Left lung (tissue), 4 donors: ENCODE measurements at regions not wholly inside any gene's neighbourhood (a gene's known extent, or its start where the extent isn't known, plus 50 kb on each side); places are given as distances from the start of the nearest gene placed in this dataset.

Experiments used
- ATAC-seq: fragments of 200-7000 bp; cut with Tn5 transposase; one replicate; pipeline ENCODE4 v1.9.1; 2020; ENCODE audit warnings: moderate library complexity
- DNase-seq, 4 donors: peaks; one replicate each; pipeline ENCODE4 v3.0.0-alpha.2; 2013 to 2020
- H3K27ac ChIP-seq, 2 donors: fragments of 200-600 bp; sonication (generic) in 1 of 2; one replicate each; pipeline versions ENCODE4 v1.5.0 to v1.8.0; 2020 to 2021
- H3K27me3 ChIP-seq, 2 donors: fragments of 200-600 bp; sonication (generic) in 1 of 2; one replicate each; pipeline versions ENCODE4 v1.5.0 to v1.8.0; 2020 to 2021
- H3K36me3 ChIP-seq, 2 donors: fragments of 200-600 bp; sonication (generic) in 1 of 2; one replicate each; pipeline versions ENCODE4 v1.5.0 to v1.8.0; 2020 to 2021
- H3K4me1 ChIP-seq, 2 donors: fragments of 200-600 bp; one replicate each; pipeline ENCODE4 v1.8.0; 2021
- H3K4me3 ChIP-seq, 2 donors: fragments of 200-600 bp; sonication (generic) in 1 of 2; one replicate each; pipeline versions ENCODE4 v1.5.0 to v1.8.0; 2020 to 2021; ENCODE audit warnings: mild to moderate bottlenecking in 1 of 2
- H3K9me3 ChIP-seq, 2 donors: fragments of 200-600 bp; sonication (generic) in 1 of 2; one replicate each; pipeline versions ENCODE4 v1.5.0 to v1.8.0; 2020 to 2021
- intact Hi-C, 2 donors: fragments of 100-400 bp; cut with DNase I; formaldehyde crosslinking; loops; one replicate each; pipeline versions ENCODE4 v1.11.2 to v1.14.2; 2022
- TF ChIP-seq, protein P1 (sequence below), 2 donors: fragments of 200-600 bp; sonication (generic) in 1 of 2; IDR thresholded peaks; one replicate each; pipeline versions ENCODE4 v1.5.0 to v1.8.0; 2021; ENCODE audit warnings: antibody characterized with exemption in 2 of 2
- donor health status: DM: no; HTN: yes; CAD: no.
- donor health status: DM: no; HTN: no; CAD: no.

DNA sequence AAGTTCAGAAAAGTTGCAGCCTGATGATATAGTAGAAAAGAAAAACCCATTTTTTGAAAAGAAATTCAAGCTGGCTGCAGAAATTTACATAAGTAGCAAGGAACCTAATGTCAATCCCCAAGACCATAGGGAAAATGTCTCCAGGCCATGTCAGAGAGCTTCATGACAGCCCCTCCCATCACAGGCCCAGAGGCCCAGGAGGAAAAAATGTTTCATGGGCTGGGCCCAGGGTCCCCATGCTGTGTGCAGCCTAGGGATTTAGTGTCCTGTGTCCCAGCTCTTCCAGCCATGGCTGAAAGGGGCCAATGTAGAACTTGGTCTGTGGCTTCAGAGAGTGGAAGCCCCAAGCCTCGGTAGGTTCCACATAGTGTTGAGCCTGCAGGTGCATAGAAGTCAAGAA lies 220.3 kb downstream of the CSNK1G3 start:
- no peaks in the 10 kb centered on the region for H3K27me3 ChIP-seq
- H3K27ac ChIP-seq, result no peak overlapping the region
- ATAC-seq (no peak), DNase-seq (no peak)
- TF ChIP-seq, protein P1, sequence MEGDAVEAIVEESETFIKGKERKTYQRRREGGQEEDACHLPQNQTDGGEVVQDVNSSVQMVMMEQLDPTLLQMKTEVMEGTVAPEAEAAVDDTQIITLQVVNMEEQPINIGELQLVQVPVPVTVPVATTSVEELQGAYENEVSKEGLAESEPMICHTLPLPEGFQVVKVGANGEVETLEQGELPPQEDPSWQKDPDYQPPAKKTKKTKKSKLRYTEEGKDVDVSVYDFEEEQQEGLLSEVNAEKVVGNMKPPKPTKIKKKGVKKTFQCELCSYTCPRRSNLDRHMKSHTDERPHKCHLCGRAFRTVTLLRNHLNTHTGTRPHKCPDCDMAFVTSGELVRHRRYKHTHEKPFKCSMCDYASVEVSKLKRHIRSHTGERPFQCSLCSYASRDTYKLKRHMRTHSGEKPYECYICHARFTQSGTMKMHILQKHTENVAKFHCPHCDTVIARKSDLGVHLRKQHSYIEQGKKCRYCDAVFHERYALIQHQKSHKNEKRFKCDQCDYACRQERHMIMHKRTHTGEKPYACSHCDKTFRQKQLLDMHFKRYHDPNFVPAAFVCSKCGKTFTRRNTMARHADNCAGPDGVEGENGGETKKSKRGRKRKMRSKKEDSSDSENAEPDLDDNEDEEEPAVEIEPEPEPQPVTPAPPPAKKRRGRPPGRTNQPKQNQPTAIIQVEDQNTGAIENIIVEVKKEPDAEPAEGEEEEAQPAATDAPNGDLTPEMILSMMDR (IDR thresholded peaks at IDR 0.05), result no peak
- no peaks in the 10 kb centered on the region for H3K36me3 ChIP-seq
- no peaks in the 10 kb centered on the region for H3K4me1 ChIP-seq
- no peak overlapping the region for H3K4me3 ChIP-seq
- peaks cover 0 to 38% of the 10 kb centered on the region in 2 donors for H3K9me3 ChIP-seq
- intact Hi-C loops, result no loop called here

DNA sequence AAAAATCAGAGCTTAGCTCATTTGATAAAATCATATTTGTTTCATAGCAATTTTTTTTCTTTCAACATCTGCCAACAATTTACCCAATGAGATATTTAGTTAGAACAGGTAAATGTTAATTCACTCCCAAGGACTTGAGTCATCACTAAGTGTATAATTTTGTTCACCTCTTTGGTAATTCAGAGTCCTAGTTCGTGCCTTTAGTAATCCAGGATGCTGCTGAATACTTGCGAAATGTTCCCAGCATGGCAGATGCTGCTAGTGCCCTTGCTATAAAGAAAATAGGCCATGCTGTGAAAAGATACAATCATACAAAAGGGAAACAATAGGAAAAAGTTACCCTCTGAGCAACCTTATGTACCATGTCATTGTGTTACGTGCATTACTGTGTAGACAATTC lies 210.5 kb downstream of the CSNK1G3 start:
- no peaks in the 10 kb centered on the region for H3K27me3 ChIP-seq
- H3K4me1 ChIP-seq, result no peaks in the 10 kb centered on the region
- no peaks in the 10 kb centered on the region for H3K36me3 ChIP-seq
- ATAC-seq (no peak), DNase-seq (no peak)
- no peak overlapping the region for H3K4me3 ChIP-seq
- TF ChIP-seq, protein P1 (IDR thresholded peaks at IDR 0.05), result no peak
- H3K27ac ChIP-seq, result no peak overlapping the region
- intact Hi-C loops, result no loop called here
- H3K9me3 ChIP-seq, result peaks cover 0 to 12% of the 10 kb centered on the region in 2 donors

DNA sequence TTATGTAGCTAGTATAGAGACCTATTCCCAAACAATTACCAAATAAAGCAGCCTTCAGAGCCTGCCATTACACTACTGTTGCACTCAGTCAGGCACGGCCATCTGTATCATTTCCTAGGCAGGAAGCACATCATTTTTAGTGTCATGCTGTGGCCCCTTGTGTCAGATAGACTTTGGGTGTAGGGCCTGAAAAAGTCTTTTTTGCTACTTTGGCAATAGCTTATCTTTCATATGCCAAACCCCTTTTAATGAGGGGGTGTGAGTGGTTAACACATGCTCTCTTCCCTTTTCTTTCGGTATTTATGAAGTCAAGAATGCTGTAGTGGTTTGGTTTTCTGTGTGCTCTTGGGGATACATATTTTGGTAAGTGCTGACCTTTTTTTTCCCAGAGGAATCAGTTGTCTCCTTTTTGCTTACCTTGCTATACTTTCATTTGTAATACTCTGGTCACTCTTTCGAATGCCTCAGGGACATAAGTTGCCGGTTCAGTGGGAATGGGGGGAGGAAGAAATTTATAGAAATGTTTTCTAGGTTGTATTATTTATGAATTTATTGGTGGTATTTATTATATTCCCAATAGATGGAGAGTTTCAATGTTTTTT lies 209.8 kb downstream of the CSNK1G3 start:
- intact Hi-C loops, result no loop called here
- peak in 2 of 4 donors; percentile 49 to 74 for DNase-seq
- TF ChIP-seq, protein P1 (IDR thresholded peaks at IDR 0.05), result no peak
- H3K4me3 ChIP-seq, result no peak overlapping the region
- H3K27ac ChIP-seq, result no peak overlapping the region
- no peaks in the 10 kb centered on the region for H3K27me3 ChIP-seq
- ATAC-seq, result no peak
- H3K9me3 ChIP-seq, result peaks cover 0 to 5% of the 10 kb centered on the region in 2 donors
- H3K36me3 ChIP-seq, result no peaks in the 10 kb centered on the region
- H3K4me1 ChIP-seq, result no peaks in the 10 kb centered on the region

DNA sequence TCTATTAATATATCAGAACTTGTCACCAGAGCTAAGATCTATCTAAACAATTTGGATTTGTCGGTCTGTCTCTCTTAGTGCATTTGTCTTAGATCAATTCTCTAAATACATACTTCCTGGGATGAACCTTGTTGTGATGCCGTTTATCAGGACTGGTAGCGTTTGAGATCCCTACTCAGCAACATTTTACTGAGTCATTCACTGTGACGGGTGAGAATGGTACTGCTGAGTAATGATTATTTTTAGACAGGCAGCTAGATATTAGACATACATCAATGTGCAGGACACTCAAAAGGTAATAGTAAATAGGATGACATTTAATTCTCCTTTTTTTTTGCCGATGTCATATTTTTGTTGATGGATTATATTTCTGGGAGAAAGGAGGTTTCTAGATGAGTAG lies 209.0 kb downstream of the CSNK1G3 start:
- Histone ChIP-seq H3K4me1 (no peaks in the 10 kb centered on the region), H3K27me3 (no peaks in the 10 kb centered on the region), H3K27ac (no peak overlapping the region), H3K4me3 (no peak overlapping the region), H3K9me3 (no peaks in the 10 kb centered on the region), H3K36me3 (no peaks in the 10 kb centered on the region)
- intact Hi-C loops, result no loop called here
- no peak for DNase-seq
- TF ChIP-seq, protein P1 (IDR thresholded peaks at IDR 0.05), result no peak
- no peak for ATAC-seq

DNA sequence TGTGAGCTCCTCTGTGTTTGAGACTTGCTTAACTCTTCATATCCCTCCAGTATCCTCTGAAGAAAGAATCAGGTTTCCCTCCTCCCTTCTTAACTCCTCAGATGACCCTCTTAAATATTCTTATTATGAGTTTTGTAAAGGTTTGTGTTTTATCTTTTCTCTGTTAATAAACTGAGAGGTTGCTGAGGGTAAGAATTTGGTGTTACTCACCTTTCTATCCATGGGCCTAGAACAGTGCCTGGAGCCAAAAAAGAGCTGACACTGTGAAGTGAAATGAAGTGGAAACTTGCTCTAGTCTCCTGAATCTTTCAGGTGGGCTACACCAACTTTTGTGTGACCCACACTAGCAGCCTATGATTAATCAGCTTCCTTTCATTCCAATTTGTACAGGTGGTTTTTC lies 208.4 kb downstream of the CSNK1G3 start:
- intact Hi-C loops, result no loop called here
- Histone ChIP-seq H3K9me3 (peaks cover 0 to 2% of the 10 kb centered on the region in 2 donors), H3K4me3 (no peak overlapping the region), H3K27me3 (no peaks in the 10 kb centered on the region), H3K36me3 (no peaks in the 10 kb centered on the region), H3K4me1 (no peaks in the 10 kb centered on the region), H3K27ac (no peak overlapping the region)
- DNase-seq, result no peak
- TF ChIP-seq, protein P1 (IDR thresholded peaks at IDR 0.05), result no peak
- no peak for ATAC-seq
